ENCODE measurements at regions not wholly inside any gene's neighbourhood (a gene's known extent, or its start where the extent isn't known, plus 50 kb on each side); places are given as distances from the start of the nearest gene placed in this dataset.

GRCh38 chr22:22776121-22776520, 111.5 kb upstream of the IGLL5 start:
- intact Hi-C loops (cut with DNase I) = no loop called here
- TF ChIP-seq CTCF (IDR thresholded peaks at IDR 0.05) = no peak
- Histone ChIP-seq H3K4me3 (no peak overlapping the region), H3K27ac (no peak overlapping the region), H3K36me3 (no peaks in the 10 kb centered on the region), H3K4me1 (no peaks in the 10 kb centered on the region), H3K9me3 (no peaks in the 10 kb centered on the region), H3K27me3 (no peaks in the 10 kb centered on the region)
- DNase-seq (ENCODE audit: low spot score in 2 of 2) = no peak

DNA sequence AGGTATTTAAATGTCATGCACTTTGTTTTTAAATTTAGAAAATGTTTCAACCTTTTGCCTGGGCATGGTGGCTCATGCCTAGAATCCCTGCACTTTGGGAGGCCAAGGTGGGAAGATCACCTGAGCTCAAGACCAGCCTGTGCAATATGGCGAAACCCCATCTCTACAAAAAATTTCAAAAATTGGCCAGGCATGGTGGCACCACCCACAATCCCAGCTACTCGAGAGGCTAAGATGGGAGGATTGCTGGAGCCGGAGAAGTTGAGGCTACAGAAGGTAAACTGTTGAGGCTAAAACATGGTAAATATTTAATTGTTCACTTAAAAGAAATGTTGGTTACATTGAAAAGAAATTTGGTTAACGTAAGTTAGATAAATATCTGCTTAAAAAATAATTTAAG, 108.4 kb upstream of the IGLL5 start:
- no peaks in the 10 kb centered on the region for H3K9me3 ChIP-seq
- no peak for TF ChIP-seq CTCF (IDR thresholded peaks at IDR 0.05)
- intact Hi-C loops (cut with DNase I) = no loop called here
- no peaks in the 10 kb centered on the region for H3K4me1 ChIP-seq
- no peaks in the 10 kb centered on the region for H3K27me3 ChIP-seq
- H3K4me3 ChIP-seq = no peak overlapping the region
- no peaks in the 10 kb centered on the region for H3K36me3 ChIP-seq
- H3K27ac ChIP-seq = no peak overlapping the region
- DNase-seq (ENCODE audit: low spot score in 2 of 2) = no peak

DNA sequence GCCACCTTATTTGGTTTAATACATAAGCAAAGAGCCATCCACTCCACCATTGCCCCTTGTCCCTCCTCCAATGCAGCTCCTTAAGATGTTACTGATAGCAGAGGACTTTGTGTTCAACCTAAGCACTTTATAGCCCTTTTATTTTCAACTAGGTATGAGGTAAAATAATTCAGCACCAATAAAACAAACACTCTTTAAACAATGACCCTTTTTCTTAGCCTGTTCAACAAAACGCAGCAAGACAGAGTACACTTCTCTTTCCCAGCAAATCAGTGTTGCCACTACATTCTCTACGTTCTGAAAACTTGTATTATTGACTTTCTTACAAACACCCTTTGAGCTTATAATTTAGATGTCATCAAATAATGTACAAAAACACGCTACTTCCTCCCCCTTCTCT, 104.0 kb upstream of the IGLL5 start:
- intact Hi-C loops (cut with DNase I) = no loop called here
- no peak for TF ChIP-seq CTCF (IDR thresholded peaks at IDR 0.05)
- Histone ChIP-seq H3K27me3 (peaks cover 4% of the 10 kb centered on the region), H3K4me1 (no peaks in the 10 kb centered on the region), H3K36me3 (no peaks in the 10 kb centered on the region), H3K4me3 (no peak overlapping the region), H3K27ac (no peak overlapping the region), H3K9me3 (no peaks in the 10 kb centered on the region)
- no peak for DNase-seq (ENCODE audit: low spot score in 2 of 2)

- Histone ChIP-seq H3K9me3 (no peaks in the 10 kb centered on the region), H3K27ac (no peak overlapping the region), H3K4me3 (no peak overlapping the region), H3K36me3 (no peaks in the 10 kb centered on the region), H3K27me3 (peaks cover 4% of the 10 kb centered on the region), H3K4me1 (no peaks in the 10 kb centered on the region)
- TF ChIP-seq CTCF (IDR thresholded peaks at IDR 0.05) = no peak
- no peak for DNase-seq (ENCODE audit: low spot score in 2 of 2)
- intact Hi-C loops (cut with DNase I) = no loop called here
Observed at GRCh38 chr22:22784249-22785039, 103.2 kb upstream of the IGLL5 start.

DNA sequence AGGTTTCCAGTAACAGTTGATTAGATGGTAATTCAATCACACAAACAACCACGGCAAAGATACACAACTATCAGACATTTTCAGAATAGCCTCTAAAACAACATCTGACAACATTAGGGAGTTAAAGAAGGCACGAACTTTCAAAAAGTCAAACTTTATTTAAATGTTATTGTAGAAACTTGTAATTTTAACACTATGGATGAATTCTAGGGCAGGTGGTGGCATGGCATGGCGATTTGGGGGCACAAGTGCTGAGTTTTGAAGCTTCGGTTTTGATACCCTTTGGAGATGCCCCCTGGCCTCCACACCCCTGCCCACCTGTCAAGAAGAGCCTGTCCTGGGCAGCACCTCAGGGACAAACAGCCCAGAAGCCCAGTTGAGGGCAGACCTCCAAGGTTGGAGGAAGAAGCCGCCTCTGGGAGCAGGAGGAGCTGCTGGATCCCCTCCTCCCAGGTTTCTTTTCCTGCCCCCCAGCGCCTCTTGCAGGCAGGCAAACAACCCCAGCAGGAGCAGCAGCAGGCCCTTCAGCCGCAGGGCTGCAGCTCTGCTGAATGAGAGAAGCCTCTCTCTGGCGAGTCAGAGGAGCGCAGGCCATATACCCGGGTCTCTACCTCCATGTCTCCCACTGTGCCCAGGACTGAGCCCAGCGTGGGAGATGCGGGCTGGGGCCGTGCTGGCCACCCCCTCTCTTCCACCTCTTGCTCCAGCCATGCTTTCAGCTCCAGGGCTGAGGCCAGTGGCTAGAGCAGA, 102.1 kb upstream of the IGLL5 start:
- intact Hi-C loops (cut with DNase I) = no loop called here
- no peak for DNase-seq (ENCODE audit: low spot score in 2 of 2)

More for the DNA sequence above, 102.1 kb upstream of the IGLL5 start:
- H3K4me1 ChIP-seq = no peaks in the 10 kb centered on the region
- peaks cover 4% of the 10 kb centered on the region for H3K27me3 ChIP-seq
- H3K36me3 ChIP-seq = no peaks in the 10 kb centered on the region
- H3K4me3 ChIP-seq = no peak overlapping the region
- no peaks in the 10 kb centered on the region for H3K9me3 ChIP-seq
- TF ChIP-seq CTCF (IDR thresholded peaks at IDR 0.05) = no peak
- H3K27ac ChIP-seq = no peak overlapping the region

Data from ascending aorta (tissue), 2 donors.